Trophoblast cell (in vitro differentiated cells and primary cell): ENCODE measurements at regions not wholly inside any gene's neighbourhood (a gene's known extent, or its start where the extent isn't known, plus 50 kb on each side); places are given as distances from the start of the nearest gene placed in this dataset.
"Not testable (repeated sequence)": the region's sequence is repeated elsewhere in the genome, so short reads cannot be mapped to it uniquely, and the experiment has no call there.

Source experiments
- DNase-seq, 2 donors: peaks; one replicate each; pipeline ENCODE4 v3.0.0-alpha.2; 2016
- H2AFZ ChIP-seq: 2 replicates; pipeline ENCODE4 v1.6.1; 2013; ENCODE audit warnings: low read length, moderate library complexity, mild to moderate bottlenecking; ENCODE audit not compliant: insufficient read depth, poor library complexity
- H2AK5ac ChIP-seq: 2 replicates; pipeline ENCODE4 v1.6.1; 2013; ENCODE audit warnings: mild to moderate bottlenecking, low read length
- H2BK120ac ChIP-seq: 2 replicates; pipeline ENCODE4 v1.6.1; 2013; ENCODE audit warnings: low read length, mild to moderate bottlenecking, moderate library complexity; ENCODE audit not compliant: insufficient read depth, poor library complexity
- H2BK12ac ChIP-seq: 2 replicates; pipeline ENCODE4 v1.6.1; 2013; ENCODE audit warnings: mild to moderate bottlenecking, low read length, moderate library complexity
- H2BK5ac ChIP-seq: 2 replicates; pipeline ENCODE4 v1.6.1; 2013; ENCODE audit warnings: low read length, low read depth, moderate library complexity, mild to moderate bottlenecking; ENCODE audit not compliant: poor library complexity
- H3K14ac ChIP-seq: 2 replicates; pipeline ENCODE4 v1.6.1; 2013; ENCODE audit warnings: mild to moderate bottlenecking, low read length
- H3K18ac ChIP-seq: 2 replicates; pipeline ENCODE4 v1.6.1; 2013; ENCODE audit warnings: mild to moderate bottlenecking, low read length
- H3K23ac ChIP-seq: 2 replicates; pipeline ENCODE4 v1.6.1; 2013; ENCODE audit warnings: low read length
- H3K27ac ChIP-seq: 2 replicates; pipeline ENCODE4 v1.5.1; 2013; ENCODE audit warnings: low read depth, mild to moderate bottlenecking, inconsistent platforms, low read length, moderate library complexity
- H3K27me3 ChIP-seq: 2 replicates; pipeline ENCODE4 v1.6.1; 2013; ENCODE audit warnings: inconsistent platforms, mild to moderate bottlenecking, low read length, moderate library complexity; ENCODE audit not compliant: insufficient read depth
- H3K36me3 ChIP-seq, 2 experiments: 1 replicate in 1 of 2; 2 replicates in 1 of 2; pipeline ENCODE4 v1.6.1; 2013; ENCODE audit warnings: low read length in 2 of 2, mild to moderate bottlenecking in 2 of 2, moderate library complexity in 1 of 2; ENCODE audit not compliant: insufficient read depth in 2 of 2, control insufficient read depth in 1 of 2
- H3K4ac ChIP-seq: 2 replicates; pipeline ENCODE4 v1.6.1; 2013; ENCODE audit warnings: low read depth, mild to moderate bottlenecking, low read length, moderate library complexity
- H3K4me1 ChIP-seq, 2 experiments: 1 replicate in 1 of 2; 2 replicates in 1 of 2; pipeline ENCODE4 v1.6.1; 2013; ENCODE audit warnings: low read length in 2 of 2, mild to moderate bottlenecking in 2 of 2, moderate library complexity in 1 of 2; ENCODE audit not compliant: insufficient read depth in 2 of 2, control insufficient read depth in 1 of 2
- H3K4me2 ChIP-seq: 2 replicates; pipeline ENCODE4 v1.6.1; 2013; ENCODE audit warnings: inconsistent platforms, mild to moderate bottlenecking, low read length, moderate library complexity
- H3K4me3 ChIP-seq: 2 replicates; pipeline ENCODE4 v1.5.1; 2013; ENCODE audit warnings: mild to moderate bottlenecking, low read depth, low read length, inconsistent platforms
- H3K79me1 ChIP-seq: one replicate; pipeline ENCODE4 v1.6.1; 2013; ENCODE audit warnings: low read length
- H3K79me2 ChIP-seq: 2 replicates; pipeline ENCODE4 v1.6.1; 2013; ENCODE audit warnings: low read length, mild to moderate bottlenecking; ENCODE audit not compliant: control insufficient read depth, insufficient read depth, poor library complexity
- H3K9ac ChIP-seq: 2 replicates; pipeline ENCODE4 v1.6.1; 2013; ENCODE audit warnings: mild to moderate bottlenecking, low read length
- H3K9me3 ChIP-seq: 2 replicates; pipeline ENCODE4 v1.6.1; 2013; ENCODE audit warnings: low read depth, mild to moderate bottlenecking, control low read depth, inconsistent platforms, low read length; ENCODE audit not compliant: insufficient read depth
- H4K12ac ChIP-seq: 2 replicates; pipeline ENCODE4 v1.6.1; 2013; ENCODE audit warnings: low read depth, mild to moderate bottlenecking, low read length, moderate library complexity
- H4K8ac ChIP-seq: 2 replicates; pipeline ENCODE4 v1.6.1; 2013; ENCODE audit warnings: low read depth, mild to moderate bottlenecking, low read length, moderate library complexity
- H4K91ac ChIP-seq: one replicate; pipeline ENCODE4 v1.6.1; 2013; ENCODE audit warnings: low read depth, mild to moderate bottlenecking, low read length, moderate library complexity
- WGBS: extraction: QIAGEN DNeasy Blood & Tissue Kit; methylation state at CpG from one replicate; pipeline ENCODE4 v1.1.7; 2013; ENCODE audit warnings: missing lambda C conversion rate; ENCODE audit not compliant: insufficient read length, insufficient coverage; ENCODE audit errors: extremely low coverage; 5-methylcytosine and 5-hydroxymethylcytosine counted together

DNA sequence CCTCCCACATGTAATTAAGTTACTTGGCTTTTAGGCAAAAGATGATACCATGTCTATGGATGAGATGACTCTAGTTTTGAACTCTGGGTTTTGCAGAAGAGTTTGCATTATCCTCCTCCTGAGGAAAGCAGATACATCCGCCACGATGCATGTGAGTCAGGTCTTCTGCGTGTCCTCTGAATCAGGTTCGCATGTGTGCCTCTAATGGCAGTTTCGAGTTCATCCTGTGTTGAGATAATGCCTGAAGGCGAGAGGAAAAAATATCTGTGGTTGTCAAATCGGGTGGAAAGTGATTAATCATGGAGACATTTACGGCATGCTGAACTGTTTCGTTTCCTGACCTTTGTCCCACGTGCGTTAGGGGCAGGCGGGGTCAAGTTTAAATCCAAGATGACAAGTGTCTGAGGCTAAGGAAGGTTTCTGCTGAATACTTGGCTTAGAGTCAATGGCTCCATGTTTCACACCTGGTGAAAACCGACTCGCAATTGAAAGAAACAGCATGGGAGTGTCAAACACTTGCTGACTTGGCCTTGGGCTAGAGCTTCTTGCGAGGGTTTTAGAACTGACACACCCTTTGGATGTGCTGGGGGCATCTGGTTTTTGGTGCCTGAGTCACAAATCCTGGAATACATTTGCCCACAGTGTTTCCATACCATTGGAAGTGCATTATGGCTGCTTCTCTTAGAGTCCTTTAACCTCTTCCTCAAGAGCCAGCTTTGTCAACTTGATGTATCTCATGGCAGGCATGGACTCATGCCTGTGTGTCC, 216.1 kb upstream of the PLGLB1 start:
- no CpG with 5 or more reads among the region's 15 CpGs for WGBS
- not testable (repeated sequence) for H3K4me1 ChIP-seq, H3K9ac ChIP-seq, H3K14ac ChIP-seq, H2BK120ac ChIP-seq, H4K8ac ChIP-seq, H2AFZ ChIP-seq, H3K27ac ChIP-seq, H3K4me3 ChIP-seq, H2BK12ac ChIP-seq, H4K91ac ChIP-seq, H3K18ac ChIP-seq, H4K12ac ChIP-seq, H3K27me3 ChIP-seq, H3K79me1 ChIP-seq, H3K9me3 ChIP-seq, H3K36me3 ChIP-seq, H3K79me2 ChIP-seq, H3K4me2 ChIP-seq, H2BK5ac ChIP-seq, H3K23ac ChIP-seq, H3K4ac ChIP-seq, H2AK5ac ChIP-seq
- DNase-seq = peak in 1 of 2 donors; percentile 53

DNA sequence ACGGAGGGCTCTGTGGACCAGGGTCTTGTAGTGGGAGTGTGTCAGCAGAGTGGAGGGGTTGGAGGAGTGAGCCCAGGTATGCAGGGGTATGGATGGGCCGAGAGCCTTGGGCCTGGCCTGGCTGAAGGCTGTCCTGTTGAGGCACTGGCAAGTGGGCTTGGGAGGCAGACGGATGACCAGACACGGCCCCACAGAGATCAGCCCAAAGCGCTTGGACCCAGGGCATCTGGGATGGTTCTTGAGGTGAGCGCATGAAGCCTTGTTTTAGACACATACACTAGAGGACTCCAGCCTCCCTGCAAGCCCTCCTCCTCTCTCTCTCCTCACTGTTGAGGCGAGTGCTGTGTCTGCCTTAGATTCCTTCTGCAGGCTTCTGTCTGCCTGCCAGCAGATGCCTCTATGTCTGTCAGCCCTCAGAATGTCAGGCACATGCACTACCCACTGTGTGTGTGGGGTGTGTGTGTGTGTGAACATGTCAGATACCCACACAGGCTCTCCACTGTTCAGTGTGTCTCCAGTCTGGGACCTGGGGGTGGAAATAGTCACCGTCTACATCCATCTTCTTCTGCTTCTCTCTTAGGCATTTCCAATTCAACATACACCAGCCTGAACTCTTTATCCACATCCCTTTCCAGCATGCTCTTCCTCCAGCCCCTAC, 218.0 kb upstream of the PLGLB1 start:
- not testable (repeated sequence) for H3K4me2 ChIP-seq, H3K79me2 ChIP-seq, H2AK5ac ChIP-seq, H3K36me3 ChIP-seq, H3K27ac ChIP-seq, H3K23ac ChIP-seq, H3K4me1 ChIP-seq, H2BK120ac ChIP-seq, H3K4ac ChIP-seq, H4K8ac ChIP-seq, H4K12ac ChIP-seq, H2AFZ ChIP-seq, H3K9me3 ChIP-seq, H3K4me3 ChIP-seq, H2BK5ac ChIP-seq, H3K9ac ChIP-seq, H4K91ac ChIP-seq, H2BK12ac ChIP-seq, H3K27me3 ChIP-seq, H3K14ac ChIP-seq, H3K79me1 ChIP-seq, H3K18ac ChIP-seq
- WGBS = no CpG with 5 or more reads among the region's 8 CpGs
- peak in 1 of 2 donors; percentile 4 for DNase-seq

DNA sequence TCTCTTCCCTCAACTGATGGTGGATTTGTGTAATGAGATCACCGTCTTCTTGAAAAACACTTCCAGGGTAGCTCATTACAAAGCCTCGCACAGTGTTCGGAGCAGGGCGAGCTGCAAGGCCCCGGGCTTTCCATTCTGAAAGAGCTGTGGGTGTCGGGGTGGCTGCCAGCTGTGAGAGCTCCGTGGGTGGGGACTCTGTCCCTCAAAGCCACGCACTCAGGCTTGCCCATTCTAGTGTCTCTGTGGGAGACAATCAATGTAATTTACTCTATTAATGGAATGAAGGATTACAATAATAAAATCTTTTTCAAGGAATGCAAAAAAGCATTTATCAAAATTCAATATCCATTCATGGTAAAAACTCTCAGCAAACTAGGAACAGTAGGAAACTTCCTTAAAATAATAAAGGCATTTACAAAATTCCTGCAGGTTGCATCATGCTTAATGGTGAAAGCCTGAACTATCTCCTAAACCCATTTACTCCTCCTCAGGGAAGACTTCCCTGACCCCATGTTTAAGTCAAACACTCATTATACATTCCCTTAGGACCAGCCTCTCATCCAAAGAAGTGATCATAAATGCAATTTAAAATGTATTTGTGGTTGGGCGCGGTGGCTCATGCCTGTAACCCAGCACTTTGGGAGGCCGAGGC, 224.5 kb upstream of the PLGLB1 start:
- H3K79me1 ChIP-seq, H3K79me2 ChIP-seq, H4K91ac ChIP-seq, H2AFZ ChIP-seq, H3K23ac ChIP-seq, H4K8ac ChIP-seq, H3K18ac ChIP-seq, H3K4ac ChIP-seq, H3K9ac ChIP-seq, DNase-seq, H3K9me3 ChIP-seq, H2BK120ac ChIP-seq, H2AK5ac ChIP-seq, H2BK12ac ChIP-seq, H4K12ac ChIP-seq, H3K4me3 ChIP-seq, H2BK5ac ChIP-seq, H3K36me3 ChIP-seq, H3K14ac ChIP-seq, H3K4me2 ChIP-seq, H3K4me1 ChIP-seq, H3K27me3 ChIP-seq, H3K27ac ChIP-seq: not testable (repeated sequence)
- WGBS = no CpG with 5 or more reads among the region's 11 CpGs

DNA sequence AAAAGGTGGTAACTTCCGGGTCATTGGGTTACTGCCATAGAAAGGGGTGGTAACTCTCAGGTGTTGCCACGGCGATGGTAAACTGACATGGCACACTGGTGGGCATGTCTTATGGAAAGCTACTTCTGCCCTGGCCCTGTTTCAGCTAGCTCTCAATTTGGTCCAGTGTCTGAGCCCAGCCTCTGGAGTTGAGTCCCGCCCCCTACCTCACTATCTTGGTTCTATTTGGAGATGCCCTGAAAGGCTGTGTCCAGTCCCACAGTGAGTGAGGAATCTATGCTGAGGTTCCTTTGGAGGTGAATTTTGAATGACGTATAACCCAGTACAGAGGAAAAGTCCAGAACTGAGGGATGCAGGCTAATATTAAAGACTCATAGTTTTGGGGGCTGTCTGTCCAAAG, 230.4 kb upstream of the PLGLB1 start:
- not testable (repeated sequence) for H3K4me3 ChIP-seq, H3K79me2 ChIP-seq, H2AFZ ChIP-seq, H2BK120ac ChIP-seq, H3K14ac ChIP-seq, H2BK12ac ChIP-seq, H3K4ac ChIP-seq, H3K9ac ChIP-seq, H3K4me1 ChIP-seq, H4K8ac ChIP-seq, H3K36me3 ChIP-seq, H3K4me2 ChIP-seq, H3K18ac ChIP-seq, H3K23ac ChIP-seq, DNase-seq, H4K12ac ChIP-seq, H2AK5ac ChIP-seq, H3K27me3 ChIP-seq, H3K79me1 ChIP-seq, H4K91ac ChIP-seq, H2BK5ac ChIP-seq, H3K27ac ChIP-seq, H3K9me3 ChIP-seq
- WGBS = no CpG with 5 or more reads among the region's 5 CpGs
